ENCODE measurements at regions not wholly inside any gene's neighbourhood (a gene's known extent, or its start where the extent isn't known, plus 50 kb on each side); places are given as distances from the start of the nearest gene placed in this dataset.

DNA sequence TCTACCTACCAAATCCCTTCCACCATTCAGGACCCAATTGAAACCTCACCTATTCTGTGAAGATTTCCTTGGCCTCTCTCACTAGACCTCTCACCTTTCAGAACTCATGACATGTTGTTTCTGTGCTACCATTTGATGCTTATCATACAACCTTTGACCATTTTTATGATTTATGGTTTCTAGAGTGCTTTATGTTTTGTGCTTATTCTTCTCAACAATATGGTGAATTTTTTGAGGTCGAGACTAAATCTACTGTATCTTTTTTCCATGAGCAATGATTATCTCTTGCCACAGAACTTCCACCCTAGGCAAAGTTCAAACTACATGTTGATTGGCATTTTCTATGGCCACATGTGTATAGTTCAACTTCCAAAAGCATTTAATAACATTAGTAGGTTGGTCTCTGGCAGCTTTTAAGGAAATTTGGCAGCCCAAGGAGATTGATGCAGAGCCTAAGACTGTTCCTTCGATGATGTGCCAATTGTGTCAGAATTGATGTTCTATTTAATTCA, 84.9 kb downstream of the OLIG3 start:
- H3K4me2 ChIP-seq, result no peak overlapping the region
- no peaks in the 10 kb centered on the region for H3K9me3 ChIP-seq
- ChIA-PET CTCF (no interaction called here), POLR2A (no interaction called here)
- WGBS (ENCODE audit: missing lambda C conversion rate), result 0% methylated on average over 2 of the region's 2 CpGs
- FAIRE-seq (no peak), DNase-seq (ENCODE audit: low read depth in 1 of 2, low spot score in 1 of 2) (no peak), ATAC-seq (no peak)
- no peak overlapping the region for H3K27ac ChIP-seq
- no peak for TF ChIP-seq CHD2 (IDR thresholded peaks at IDR 0.05; ENCODE audit: low read length, partially characterized antibody)
- no peak for TF ChIP-seq NR3C1 (IDR thresholded peaks at IDR 0.05)
- H3K4me1 ChIP-seq, result no peaks in the 10 kb centered on the region
- H3K4me3 ChIP-seq, result no peak overlapping the region

DNA sequence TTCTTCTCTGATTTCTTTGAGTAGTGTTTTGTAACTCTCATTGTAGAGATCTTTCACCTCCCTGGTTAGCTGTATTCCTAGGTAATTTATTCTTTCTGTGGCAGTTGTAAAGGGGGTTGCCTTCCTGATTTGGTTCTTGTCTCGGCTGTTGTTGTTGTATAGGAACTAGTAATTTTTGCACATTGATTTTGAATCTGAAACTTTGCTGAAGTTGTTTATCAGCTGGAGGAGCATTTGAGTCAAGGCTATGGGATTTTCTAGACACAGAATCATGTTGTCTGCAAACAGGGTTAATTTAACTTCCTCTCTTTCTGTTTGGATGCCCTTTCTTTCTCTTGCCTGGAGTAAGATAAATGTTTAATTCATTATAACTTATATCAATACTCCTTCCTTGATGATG, 86.4 kb downstream of the OLIG3 start:
- no peak for FAIRE-seq
- 39% methylated on average over 1 of the region's 1 CpG for WGBS (ENCODE audit: missing lambda C conversion rate)
- ChIA-PET CTCF (no interaction called here), POLR2A (no interaction called here)
- no peak for ATAC-seq
- Histone ChIP-seq H3K9me3 (no peaks in the 10 kb centered on the region), H3K4me2 (no peak overlapping the region), H3K4me1 (no peaks in the 10 kb centered on the region), H3K4me3 (no peak overlapping the region), H3K27ac (no peak overlapping the region)
- no peak for DNase-seq (ENCODE audit: low read depth in 1 of 2, low spot score in 1 of 2)
- TF ChIP-seq, protein P1, sequence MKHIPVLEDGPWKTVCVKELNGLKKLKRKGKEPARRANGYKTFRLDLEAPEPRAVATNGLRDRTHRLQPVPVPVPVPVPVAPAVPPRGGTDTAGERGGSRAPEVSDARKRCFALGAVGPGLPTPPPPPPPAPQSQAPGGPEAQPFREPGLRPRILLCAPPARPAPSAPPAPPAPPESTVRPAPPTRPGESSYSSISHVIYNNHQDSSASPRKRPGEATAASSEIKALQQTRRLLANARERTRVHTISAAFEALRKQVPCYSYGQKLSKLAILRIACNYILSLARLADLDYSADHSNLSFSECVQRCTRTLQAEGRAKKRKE (CRISPR knock-in tag; IDR thresholded peaks at IDR 0.05; ENCODE audit: low read depth), result no peak
- TF ChIP-seq EP300 (IDR thresholded peaks at IDR 0.05) (no peak), PHF8 (IDR thresholded peaks at IDR 0.05; ENCODE audit: borderline replicate concordance, low read depth) (no peak), ZNF302 (CRISPR knock-in tag; IDR thresholded peaks at IDR 0.05) (no peak), RARB (CRISPR knock-in tag; IDR thresholded peaks at IDR 0.05) (no peak)

DNA sequence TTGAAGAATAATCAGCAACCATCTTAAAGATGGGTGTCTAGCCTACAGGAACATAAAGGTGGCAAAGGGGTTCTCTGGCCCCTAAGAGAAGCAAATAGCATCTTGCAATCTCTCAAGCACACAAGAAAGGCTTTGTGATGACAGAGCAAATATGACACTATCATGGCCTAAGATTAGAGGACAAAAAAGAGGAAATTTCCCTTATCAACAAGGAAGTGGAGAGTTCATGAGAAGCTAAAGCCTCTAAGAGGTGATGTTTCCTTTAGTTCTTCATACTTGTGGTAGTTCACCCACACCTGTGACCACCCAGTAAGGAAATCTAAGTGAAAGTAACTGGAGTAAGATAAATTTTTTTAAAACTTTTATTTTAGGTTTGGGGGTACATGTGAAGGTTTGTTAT, 88.4 kb downstream of the OLIG3 start:
- Histone ChIP-seq H3K4me1 (no peaks in the 10 kb centered on the region), H3K27ac (no peak overlapping the region), H3K4me2 (no peak overlapping the region), H3K4me3 (no peak overlapping the region), H3K9me3 (no peaks in the 10 kb centered on the region)
- ATAC-seq, result no peak
- ChIA-PET POLR2A (no interaction called here), CTCF (no interaction called here)
- no peak for FAIRE-seq
- TF ChIP-seq, protein P1 (CRISPR knock-in tag; IDR thresholded peaks at IDR 0.05; ENCODE audit: low read depth), result no peak
- DNase-seq (ENCODE audit: low read depth in 1 of 2, low spot score in 1 of 2), result no peak

DNA sequence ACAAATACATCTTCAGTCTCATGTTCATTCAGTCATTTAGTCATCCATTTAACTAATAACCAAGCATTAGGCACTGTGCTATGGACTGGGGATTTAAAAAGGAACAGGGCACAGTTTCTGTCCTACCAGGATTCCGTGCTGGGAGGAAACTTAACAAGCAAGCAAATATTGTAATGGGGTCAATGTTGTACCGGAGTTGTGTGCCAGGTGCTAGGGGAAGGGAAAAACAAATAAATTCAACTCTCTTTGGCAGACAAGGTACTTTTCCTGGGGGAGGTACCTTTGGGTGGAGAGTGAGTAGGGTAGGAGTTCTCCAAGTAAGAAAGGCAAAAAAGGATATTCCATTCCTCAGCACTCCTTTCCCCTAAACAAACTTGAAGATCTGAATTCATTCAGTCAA, 90.3 kb downstream of the OLIG3 start:
- WGBS (ENCODE audit: missing lambda C conversion rate), result 42% methylated on average over 2 of the region's 2 CpGs
- DNase-seq (ENCODE audit: low read depth in 1 of 2, low spot score in 1 of 2) (no peak), FAIRE-seq (no peak), ATAC-seq (no peak)
- no peak overlapping the region for H3K4me2 ChIP-seq
- H3K27ac ChIP-seq, result no peak overlapping the region
- ChIA-PET POLR2A (no interaction called here), CTCF (no interaction called here)
- H3K4me3 ChIP-seq, result no peak overlapping the region
- H3K4me1 ChIP-seq, result no peaks in the 10 kb centered on the region
- no peaks in the 10 kb centered on the region for H3K9me3 ChIP-seq
- TF ChIP-seq CBX8 (IDR thresholded peaks at IDR 0.05) (no peak), HOXB5 (CRISPR knock-in tag; IDR thresholded peaks at IDR 0.05) (no peak), RARB (CRISPR knock-in tag; IDR thresholded peaks at IDR 0.05) (no peak), TP53 (CRISPR knock-in tag; IDR thresholded peaks at IDR 0.05) (no peak), MAZ (IDR thresholded peaks at IDR 0.05; ENCODE audit: borderline replicate concordance, low read depth, low read length) (no peak), EP300 (IDR thresholded peaks at IDR 0.05) (no peak), ZFP36 (IDR thresholded peaks at IDR 0.05; ENCODE audit: borderline replicate concordance, partially characterized antibody) (no peak)
- TF ChIP-seq, protein P2, sequence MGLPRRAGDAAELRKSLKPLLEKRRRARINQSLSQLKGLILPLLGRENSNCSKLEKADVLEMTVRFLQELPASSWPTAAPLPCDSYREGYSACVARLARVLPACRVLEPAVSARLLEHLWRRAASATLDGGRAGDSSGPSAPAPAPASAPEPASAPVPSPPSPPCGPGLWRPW (IDR thresholded peaks at IDR 0.05), result no peak
- TF ChIP-seq, protein P3, sequence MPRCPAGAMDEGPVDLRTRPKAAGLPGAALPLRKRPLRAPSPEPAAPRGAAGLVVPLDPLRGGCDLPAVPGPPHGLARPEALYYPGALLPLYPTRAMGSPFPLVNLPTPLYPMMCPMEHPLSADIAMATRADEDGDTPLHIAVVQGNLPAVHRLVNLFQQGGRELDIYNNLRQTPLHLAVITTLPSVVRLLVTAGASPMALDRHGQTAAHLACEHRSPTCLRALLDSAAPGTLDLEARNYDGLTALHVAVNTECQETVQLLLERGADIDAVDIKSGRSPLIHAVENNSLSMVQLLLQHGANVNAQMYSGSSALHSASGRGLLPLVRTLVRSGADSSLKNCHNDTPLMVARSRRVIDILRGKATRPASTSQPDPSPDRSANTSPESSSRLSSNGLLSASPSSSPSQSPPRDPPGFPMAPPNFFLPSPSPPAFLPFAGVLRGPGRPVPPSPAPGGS (IDR thresholded peaks at IDR 0.05), result no peak
- TF ChIP-seq, protein P4, sequence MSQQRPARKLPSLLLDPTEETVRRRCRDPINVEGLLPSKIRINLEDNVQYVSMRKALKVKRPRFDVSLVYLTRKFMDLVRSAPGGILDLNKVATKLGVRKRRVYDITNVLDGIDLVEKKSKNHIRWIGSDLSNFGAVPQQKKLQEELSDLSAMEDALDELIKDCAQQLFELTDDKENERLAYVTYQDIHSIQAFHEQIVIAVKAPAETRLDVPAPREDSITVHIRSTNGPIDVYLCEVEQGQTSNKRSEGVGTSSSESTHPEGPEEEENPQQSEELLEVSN (IDR thresholded peaks at IDR 0.05; ENCODE audit: borderline replicate concordance, low read depth), result no peak
- TF ChIP-seq, protein P5, sequence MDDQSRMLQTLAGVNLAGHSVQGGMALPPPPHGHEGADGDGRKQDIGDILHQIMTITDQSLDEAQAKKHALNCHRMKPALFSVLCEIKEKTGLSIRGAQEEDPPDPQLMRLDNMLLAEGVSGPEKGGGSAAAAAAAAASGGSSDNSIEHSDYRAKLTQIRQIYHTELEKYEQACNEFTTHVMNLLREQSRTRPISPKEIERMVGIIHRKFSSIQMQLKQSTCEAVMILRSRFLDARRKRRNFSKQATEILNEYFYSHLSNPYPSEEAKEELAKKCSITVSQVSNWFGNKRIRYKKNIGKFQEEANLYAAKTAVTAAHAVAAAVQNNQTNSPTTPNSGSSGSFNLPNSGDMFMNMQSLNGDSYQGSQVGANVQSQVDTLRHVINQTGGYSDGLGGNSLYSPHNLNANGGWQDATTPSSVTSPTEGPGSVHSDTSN (IDR thresholded peaks at IDR 0.05), result no peak
- TF ChIP-seq, protein P6, sequence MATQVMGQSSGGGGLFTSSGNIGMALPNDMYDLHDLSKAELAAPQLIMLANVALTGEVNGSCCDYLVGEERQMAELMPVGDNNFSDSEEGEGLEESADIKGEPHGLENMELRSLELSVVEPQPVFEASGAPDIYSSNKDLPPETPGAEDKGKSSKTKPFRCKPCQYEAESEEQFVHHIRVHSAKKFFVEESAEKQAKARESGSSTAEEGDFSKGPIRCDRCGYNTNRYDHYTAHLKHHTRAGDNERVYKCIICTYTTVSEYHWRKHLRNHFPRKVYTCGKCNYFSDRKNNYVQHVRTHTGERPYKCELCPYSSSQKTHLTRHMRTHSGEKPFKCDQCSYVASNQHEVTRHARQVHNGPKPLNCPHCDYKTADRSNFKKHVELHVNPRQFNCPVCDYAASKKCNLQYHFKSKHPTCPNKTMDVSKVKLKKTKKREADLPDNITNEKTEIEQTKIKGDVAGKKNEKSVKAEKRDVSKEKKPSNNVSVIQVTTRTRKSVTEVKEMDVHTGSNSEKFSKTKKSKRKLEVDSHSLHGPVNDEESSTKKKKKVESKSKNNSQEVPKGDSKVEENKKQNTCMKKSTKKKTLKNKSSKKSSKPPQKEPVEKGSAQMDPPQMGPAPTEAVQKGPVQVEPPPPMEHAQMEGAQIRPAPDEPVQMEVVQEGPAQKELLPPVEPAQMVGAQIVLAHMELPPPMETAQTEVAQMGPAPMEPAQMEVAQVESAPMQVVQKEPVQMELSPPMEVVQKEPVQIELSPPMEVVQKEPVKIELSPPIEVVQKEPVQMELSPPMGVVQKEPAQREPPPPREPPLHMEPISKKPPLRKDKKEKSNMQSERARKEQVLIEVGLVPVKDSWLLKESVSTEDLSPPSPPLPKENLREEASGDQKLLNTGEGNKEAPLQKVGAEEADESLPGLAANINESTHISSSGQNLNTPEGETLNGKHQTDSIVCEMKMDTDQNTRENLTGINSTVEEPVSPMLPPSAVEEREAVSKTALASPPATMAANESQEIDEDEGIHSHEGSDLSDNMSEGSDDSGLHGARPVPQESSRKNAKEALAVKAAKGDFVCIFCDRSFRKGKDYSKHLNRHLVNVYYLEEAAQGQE (IDR thresholded peaks at IDR 0.05), result no peak
